ENCODE measurements at regions not wholly inside any gene's neighbourhood (a gene's known extent, or its start where the extent isn't known, plus 50 kb on each side); places are given as distances from the start of the nearest gene placed in this dataset.

GRCh38 chr10:8511026-8511425, 456.5 kb downstream of the GATA3 start:
- DNase-seq (no peak), ATAC-seq (ENCODE audit: low read depth) (no peak)
- H3K9me3 Mint-ChIP-seq, result no peaks in the 10 kb centered on the region
- no peaks in the 10 kb centered on the region for H3K36me3 Mint-ChIP-seq
- no peak overlapping the region for H3K4me3 Mint-ChIP-seq
- no peaks in the 10 kb centered on the region for H3K4me1 Mint-ChIP-seq
- H3K27me3 Mint-ChIP-seq, result peaks cover 8% of the 10 kb centered on the region
- POLR2A ChIA-PET, result no interaction called here
- H3K27ac Mint-ChIP-seq, result no peak overlapping the region

DNA sequence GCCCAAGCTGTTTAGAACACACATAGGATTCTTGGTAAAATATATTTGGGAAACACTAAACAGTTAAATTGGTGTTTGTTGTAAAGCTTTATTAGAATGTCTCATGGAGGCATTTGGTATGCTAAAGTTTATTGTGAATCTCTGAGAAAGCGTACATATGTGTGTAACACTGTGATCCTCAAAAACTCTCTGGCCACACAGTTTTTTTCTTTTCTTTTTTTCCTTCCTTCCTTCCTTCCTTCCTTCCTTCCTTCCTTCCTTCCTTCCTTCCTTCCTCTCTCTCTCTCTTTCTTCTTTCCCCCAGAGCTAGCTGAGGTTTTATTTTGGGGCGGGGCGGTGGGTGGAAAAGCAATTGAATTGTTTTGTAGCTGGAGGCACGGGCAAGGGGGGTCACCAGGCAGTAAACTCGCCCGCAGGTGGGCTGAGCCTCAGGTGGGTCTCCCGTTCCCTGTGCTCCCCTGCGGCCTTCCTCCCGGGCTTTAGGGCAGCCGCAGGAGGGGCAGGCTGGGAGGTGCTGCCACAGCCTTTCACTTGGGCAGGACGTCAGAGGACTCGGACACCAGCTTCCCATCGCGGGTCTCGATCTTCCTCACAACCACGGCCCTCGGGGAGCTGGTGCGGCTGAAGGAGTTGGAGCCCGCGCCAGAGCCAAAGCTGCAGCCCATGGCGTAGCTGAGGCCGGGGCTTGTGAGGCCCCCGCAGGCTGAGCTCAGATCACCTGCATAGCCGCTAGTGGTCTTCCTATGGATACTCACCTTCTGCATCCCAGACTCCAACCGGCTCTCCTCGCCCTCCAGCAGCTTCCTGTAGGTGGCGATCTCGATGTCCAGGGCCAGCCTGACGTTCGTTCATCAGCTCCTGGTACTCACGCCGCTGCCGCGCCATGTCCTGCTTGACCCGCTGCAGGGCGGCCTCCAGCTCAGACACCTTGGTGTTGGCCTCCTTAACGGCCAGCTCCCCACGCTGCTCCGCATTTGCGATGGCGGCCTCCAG, 459.0 kb downstream of the GATA3 start:
- H3K4me1 Mint-ChIP-seq, result no peaks in the 10 kb centered on the region
- no peak overlapping the region for H3K4me3 Mint-ChIP-seq
- H3K36me3 Mint-ChIP-seq, result no peaks in the 10 kb centered on the region
- POLR2A ChIA-PET, result interaction anchor here (0.6 kb wide), 1 partner anchor 494 kb away, joined by 3 read pairs; no protein-coding TSS in a partner anchor
- DNase-seq, result no peak
- no peak for ATAC-seq (ENCODE audit: low read depth)
- H3K27ac Mint-ChIP-seq, result no peak overlapping the region
- H3K27me3 Mint-ChIP-seq, result peaks cover 4% of the 10 kb centered on the region
- no peaks in the 10 kb centered on the region for H3K9me3 Mint-ChIP-seq

DNA sequence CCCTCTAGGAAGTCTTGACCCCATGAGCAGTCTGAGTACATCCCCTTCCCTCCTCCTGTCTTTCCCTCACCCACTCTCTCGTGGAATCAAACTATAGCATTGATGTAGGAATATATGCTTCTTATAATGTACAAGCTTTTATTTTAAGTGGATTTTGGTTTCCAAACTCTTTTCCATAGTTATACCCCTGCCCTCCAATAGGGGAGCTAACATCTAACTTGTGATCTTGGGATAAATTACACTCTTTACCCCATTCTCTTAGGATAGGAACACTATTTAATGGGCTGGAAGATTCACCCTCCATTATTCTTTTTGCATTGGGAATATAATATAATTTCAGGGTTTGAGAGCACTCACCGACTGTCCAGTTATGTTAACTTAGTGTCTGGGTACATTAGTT, 465.9 kb downstream of the GATA3 start:
- H3K4me1 Mint-ChIP-seq, result no peaks in the 10 kb centered on the region
- POLR2A ChIA-PET, result no interaction called here
- no peak for ATAC-seq (ENCODE audit: low read depth)
- H3K27ac Mint-ChIP-seq, result no peak overlapping the region
- no peak overlapping the region for H3K4me3 Mint-ChIP-seq
- no peak for DNase-seq
- no peaks in the 10 kb centered on the region for H3K36me3 Mint-ChIP-seq
- peaks cover 9% of the 10 kb centered on the region for H3K9me3 Mint-ChIP-seq
- H3K27me3 Mint-ChIP-seq, result peaks cover 6% of the 10 kb centered on the region

GRCh38 chr10:8527773-8528172, 473.3 kb downstream of the GATA3 start:
- no peaks in the 10 kb centered on the region for H3K9me3 Mint-ChIP-seq
- no peak overlapping the region for H3K4me3 Mint-ChIP-seq
- H3K27ac Mint-ChIP-seq, result no peak overlapping the region
- DNase-seq (no peak), ATAC-seq (ENCODE audit: low read depth) (no peak)
- H3K36me3 Mint-ChIP-seq, result peaks cover 1% of the 10 kb centered on the region
- POLR2A ChIA-PET, result no interaction called here
- H3K4me1 Mint-ChIP-seq, result no peaks in the 10 kb centered on the region
- H3K27me3 Mint-ChIP-seq, result peaks cover 8% of the 10 kb centered on the region

GRCh38 chr10:8531116-8531515, 476.6 kb downstream of the GATA3 start:
- Mint-ChIP-seq H3K27me3 (peaks cover 3% of the 10 kb centered on the region), H3K4me3 (no peak overlapping the region), H3K27ac (no peak overlapping the region), H3K4me1 (no peaks in the 10 kb centered on the region), H3K9me3 (no peaks in the 10 kb centered on the region), H3K36me3 (no peaks in the 10 kb centered on the region)
- ATAC-seq (ENCODE audit: low read depth) (no peak), DNase-seq (no peak)
- POLR2A ChIA-PET, result no interaction called here

DNA sequence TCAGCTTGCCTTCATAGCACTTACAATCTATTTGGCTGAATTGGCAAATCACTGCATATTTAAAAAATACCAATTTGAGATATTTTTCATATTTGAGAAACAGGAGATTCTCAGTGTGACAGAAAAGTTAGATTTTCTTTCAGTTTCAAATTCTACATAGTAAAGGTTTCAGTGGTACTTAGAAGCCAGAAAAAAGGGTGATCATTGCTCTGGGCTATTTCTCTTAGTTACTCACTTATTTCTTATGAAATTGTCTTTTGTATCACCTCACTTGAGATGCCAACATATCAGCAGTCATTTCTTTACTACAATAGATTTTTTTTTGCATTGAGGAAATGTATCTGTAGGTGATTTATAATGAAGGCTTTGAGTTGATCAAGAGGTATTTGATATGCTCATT, 478.2 kb downstream of the GATA3 start:
- POLR2A ChIA-PET, result no interaction called here
- no peak overlapping the region for H3K27ac Mint-ChIP-seq
- no peaks in the 10 kb centered on the region for H3K36me3 Mint-ChIP-seq
- ATAC-seq (ENCODE audit: low read depth) (no peak), DNase-seq (no peak)
- no peak overlapping the region for H3K4me3 Mint-ChIP-seq
- H3K27me3 Mint-ChIP-seq, result peaks cover 4% of the 10 kb centered on the region
- H3K9me3 Mint-ChIP-seq, result no peaks in the 10 kb centered on the region
- H3K4me1 Mint-ChIP-seq, result no peaks in the 10 kb centered on the region

DNA sequence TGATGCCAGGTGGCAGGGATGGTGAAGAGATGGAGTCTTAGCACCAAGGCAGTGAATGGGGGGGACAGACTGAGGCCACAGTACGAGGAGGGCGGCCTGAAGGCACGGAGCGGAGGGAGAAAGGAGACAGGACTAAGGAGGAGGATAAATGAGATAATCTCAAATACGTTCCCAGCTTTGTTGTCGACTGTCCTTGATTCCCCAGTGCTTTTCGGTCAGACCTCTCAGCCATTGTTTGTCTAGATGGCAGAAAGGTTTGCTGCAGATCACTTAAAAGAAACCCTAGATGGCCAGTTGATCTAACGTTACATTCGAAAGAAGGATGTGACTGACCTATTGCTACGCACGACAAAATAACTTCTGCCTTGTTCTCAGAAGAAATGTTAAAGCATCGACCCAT, 479.0 kb downstream of the GATA3 start:
- DNase-seq (no peak), ATAC-seq (ENCODE audit: low read depth) (no peak)
- Mint-ChIP-seq H3K27me3 (peaks cover 4% of the 10 kb centered on the region), H3K4me1 (no peaks in the 10 kb centered on the region), H3K4me3 (no peak overlapping the region), H3K36me3 (no peaks in the 10 kb centered on the region), H3K27ac (no peak overlapping the region), H3K9me3 (no peaks in the 10 kb centered on the region)
- POLR2A ChIA-PET, result no interaction called here

DNA sequence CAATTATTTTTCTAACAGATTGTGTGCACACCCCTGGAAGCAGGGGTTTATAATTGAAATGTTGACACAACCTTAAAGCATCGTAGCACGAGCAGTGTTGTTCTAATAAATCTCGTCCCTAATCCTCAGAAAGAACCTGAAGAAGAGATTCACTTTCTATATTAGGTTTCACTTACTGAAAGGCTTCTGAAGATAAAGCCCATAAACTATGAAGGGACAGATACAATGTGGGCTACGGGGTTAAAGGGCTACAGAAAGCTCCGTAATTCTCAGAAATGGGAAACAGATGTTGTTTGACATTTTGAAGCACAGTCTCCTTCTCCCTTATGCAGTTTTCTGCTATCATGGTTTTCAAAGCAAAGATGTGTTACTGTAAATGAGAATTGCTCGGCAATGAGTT, 479.6 kb downstream of the GATA3 start:
- peaks cover under 1% of the 10 kb centered on the region for H3K9me3 Mint-ChIP-seq

DNA sequence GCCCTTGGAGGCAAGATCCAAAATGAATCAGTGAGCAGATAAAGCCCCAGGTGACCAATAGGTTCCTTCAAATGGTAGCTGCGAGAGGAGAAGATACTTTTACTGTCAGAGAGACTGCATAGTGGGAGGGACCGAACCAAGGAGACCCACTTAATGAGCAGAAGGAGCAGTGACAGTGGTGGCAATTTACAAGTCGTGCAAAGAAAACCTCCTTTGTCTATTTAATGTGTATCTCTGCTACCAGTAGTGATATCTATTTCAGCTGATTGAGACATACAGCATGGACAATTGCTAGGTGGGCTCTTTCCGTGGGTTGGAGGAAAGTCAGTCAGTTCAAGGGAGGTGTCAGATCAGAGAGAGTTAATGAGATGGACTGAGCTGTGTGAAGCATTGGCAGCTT, 480.4 kb downstream of the GATA3 start:
- H3K4me1 Mint-ChIP-seq, result no peaks in the 10 kb centered on the region
- peaks cover 4% of the 10 kb centered on the region for H3K27me3 Mint-ChIP-seq
- H3K36me3 Mint-ChIP-seq, result no peaks in the 10 kb centered on the region
- H3K27ac Mint-ChIP-seq, result no peak overlapping the region
- no peak for DNase-seq
- peaks cover 2% of the 10 kb centered on the region for H3K9me3 Mint-ChIP-seq
- POLR2A ChIA-PET, result no interaction called here
- no peak for ATAC-seq (ENCODE audit: low read depth)
- no peak overlapping the region for H3K4me3 Mint-ChIP-seq

More for the DNA sequence above, 479.6 kb downstream of the GATA3 start:
- H3K27me3 Mint-ChIP-seq, result peaks cover 4% of the 10 kb centered on the region
- no peaks in the 10 kb centered on the region for H3K36me3 Mint-ChIP-seq
- no peaks in the 10 kb centered on the region for H3K4me1 Mint-ChIP-seq
- H3K4me3 Mint-ChIP-seq, result no peak overlapping the region
- H3K27ac Mint-ChIP-seq, result no peak overlapping the region
- ATAC-seq (ENCODE audit: low read depth) (no peak), DNase-seq (no peak)
- POLR2A ChIA-PET, result no interaction called here

DNA sequence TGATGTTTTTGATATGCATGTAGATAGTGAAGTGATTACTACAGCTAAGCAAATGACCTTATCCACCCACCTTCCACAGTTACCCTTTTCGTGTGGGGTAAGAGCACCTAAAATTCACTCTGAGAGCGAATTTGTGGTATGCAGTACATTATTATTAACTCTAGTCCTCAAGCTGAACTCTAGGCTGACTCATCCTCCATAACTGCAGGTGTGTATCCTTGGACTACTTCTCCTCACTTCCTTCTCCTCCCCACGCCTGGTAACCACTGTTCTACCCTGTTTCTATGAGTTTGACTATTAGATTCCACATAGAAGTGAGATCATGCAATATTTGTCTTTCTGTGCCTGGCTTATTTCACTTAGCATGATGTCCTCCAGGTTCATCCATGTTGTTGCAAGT, 484.6 kb downstream of the GATA3 start:
- Mint-ChIP-seq H3K9me3 (peaks cover 4% of the 10 kb centered on the region), H3K4me1 (no peaks in the 10 kb centered on the region), H3K27me3 (peaks cover 4% of the 10 kb centered on the region), H3K36me3 (no peaks in the 10 kb centered on the region), H3K27ac (no peak overlapping the region), H3K4me3 (no peak overlapping the region)
- no peak for DNase-seq
- POLR2A ChIA-PET, result no interaction called here
- no peak for ATAC-seq (ENCODE audit: low read depth)

DNA sequence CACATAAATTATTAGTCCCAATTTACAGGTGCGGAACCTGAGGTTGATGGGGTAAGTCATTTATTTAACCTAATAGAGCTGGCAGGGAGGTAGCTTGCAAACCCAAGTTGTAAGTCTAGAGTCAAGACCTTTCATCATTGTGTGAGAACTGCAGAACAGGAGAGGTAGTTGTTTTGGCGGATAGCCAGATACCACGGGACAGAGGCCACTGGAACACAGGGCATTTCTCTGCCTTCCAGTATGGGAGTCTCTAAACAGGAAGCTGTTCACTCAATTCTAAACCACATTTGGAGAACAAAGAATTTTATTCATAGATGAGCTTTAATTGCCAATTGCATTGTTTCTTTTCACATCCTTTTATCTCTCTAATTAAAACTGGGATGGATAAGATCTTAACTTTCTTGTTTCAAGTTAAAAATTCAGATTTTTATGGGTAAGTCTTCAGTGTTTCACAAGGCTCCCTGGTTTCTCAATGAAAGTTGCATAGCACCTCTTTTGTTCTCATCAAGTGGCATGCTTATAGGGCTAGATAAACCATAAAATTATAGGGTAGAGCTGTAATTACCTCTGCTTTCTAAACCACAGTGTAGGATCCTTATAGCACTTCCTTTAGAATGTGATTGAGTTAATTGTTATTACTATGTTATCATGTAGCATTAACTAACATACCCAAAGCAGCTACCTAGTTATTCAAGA, 489.0 kb downstream of the GATA3 start:
- H3K27ac Mint-ChIP-seq, result no peak overlapping the region
- no peaks in the 10 kb centered on the region for H3K36me3 Mint-ChIP-seq
- H3K4me1 Mint-ChIP-seq, result no peaks in the 10 kb centered on the region
- no peak for DNase-seq
- H3K4me3 Mint-ChIP-seq, result no peak overlapping the region
- POLR2A ChIA-PET, result no interaction called here
- H3K9me3 Mint-ChIP-seq, result peaks cover 4% of the 10 kb centered on the region
- H3K27me3 Mint-ChIP-seq, result peaks cover 2% of the 10 kb centered on the region
- ATAC-seq (ENCODE audit: low read depth), result no peak

- POLR2A ChIA-PET, result no interaction called here
- Mint-ChIP-seq H3K4me1 (no peaks in the 10 kb centered on the region), H3K27me3 (peaks cover 2% of the 10 kb centered on the region), H3K9me3 (peaks cover 4% of the 10 kb centered on the region), H3K36me3 (no peaks in the 10 kb centered on the region), H3K27ac (no peak overlapping the region), H3K4me3 (no peak overlapping the region)
- no peak for ATAC-seq (ENCODE audit: low read depth)
- no peak for DNase-seq
Observed at GRCh38 chr10:8544057-8544380, 489.5 kb downstream of the GATA3 start.

GRCh38 chr10:8544500-8544899, 490.0 kb downstream of the GATA3 start:
- Mint-ChIP-seq H3K27ac (no peak overlapping the region), H3K4me1 (no peaks in the 10 kb centered on the region), H3K9me3 (peaks cover 2% of the 10 kb centered on the region), H3K27me3 (peaks cover 4% of the 10 kb centered on the region), H3K36me3 (no peaks in the 10 kb centered on the region), H3K4me3 (no peak overlapping the region)
- ATAC-seq (ENCODE audit: low read depth) (no peak), DNase-seq (no peak)
- POLR2A ChIA-PET, result no interaction called here

- POLR2A ChIA-PET, result no interaction called here
- DNase-seq, result no peak
- no peak overlapping the region for H3K4me3 Mint-ChIP-seq
Observed at GRCh38 chr10:8554574-8554973, 500.1 kb downstream of the GATA3 start.

More at GRCh38 chr10:8554574-8554973, 500.1 kb downstream of the GATA3 start:
- Mint-ChIP-seq H3K36me3 (no peaks in the 10 kb centered on the region), H3K27me3 (peaks cover 5% of the 10 kb centered on the region), H3K4me1 (no peaks in the 10 kb centered on the region), H3K9me3 (peaks cover 2% of the 10 kb centered on the region), H3K27ac (no peak overlapping the region)
- ATAC-seq (ENCODE audit: low read depth), result no peak

All from activated naive CD8-positive, alpha-beta T cell treated with anti-CD3 and anti-CD28 coated beads, Interleukin-2, amount 10 ng/mL, durations not matched to agents 7 days and 5 days (primary cell).